ENCODE measurements at regions not wholly inside any gene's neighbourhood (a gene's known extent, or its start where the extent isn't known, plus 50 kb on each side); places are given as distances from the start of the nearest gene placed in this dataset.

DNA sequence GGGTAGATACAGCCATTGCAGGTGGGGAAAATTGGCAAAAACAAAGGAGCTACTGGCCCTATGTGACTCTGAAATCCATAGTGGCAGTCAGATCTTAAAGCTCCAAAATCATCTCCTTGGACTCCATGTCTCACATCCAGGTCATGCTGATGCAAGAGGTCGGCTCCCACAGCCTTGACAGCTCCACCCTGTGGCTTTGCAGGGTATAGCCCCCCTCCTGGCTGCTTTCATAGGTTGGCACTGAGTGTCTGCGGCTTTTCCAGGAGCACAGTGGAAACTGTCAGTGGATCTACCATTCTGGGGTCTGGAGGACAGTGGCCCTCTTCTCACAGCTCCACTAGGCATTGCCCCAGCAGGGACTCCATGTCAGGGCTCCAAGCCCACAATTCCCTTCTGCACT lies 1190.1 kb downstream of the CDH12 start:
- Histone ChIP-seq H3K36me3 (ENCODE audit: control insufficient read depth, insufficient read depth, low read length) (no peaks in the 10 kb centered on the region), H3K27me3 (ENCODE audit: control insufficient read depth, insufficient read depth, low read length) (no peaks in the 10 kb centered on the region), H3K4me3 (ENCODE audit: low read depth, low read length) (no peak overlapping the region)
- CTCF ChIA-PET: interaction anchor here (1.1 kb wide), 1 partner anchor 10 kb away, joined by 3 read pairs; no protein-coding TSS in a partner anchor
- DNase-seq (ENCODE audit: low read depth): no peak
- TF ChIP-seq CTCF (IDR thresholded peaks at IDR 0.05; ENCODE audit: insufficient read depth, low read depth, low read length): no peak
- POLR2A ChIA-PET: no interaction called here

- POLR2A ChIA-PET: no interaction called here
- H3K36me3 ChIP-seq (ENCODE audit: control insufficient read depth, insufficient read depth, low read length): no peaks in the 10 kb centered on the region
- no peak for DNase-seq (ENCODE audit: low read depth)
- H3K27me3 ChIP-seq (ENCODE audit: control insufficient read depth, insufficient read depth, low read length): no peaks in the 10 kb centered on the region
- CTCF ChIA-PET: no interaction called here
- TF ChIP-seq CTCF (IDR thresholded peaks at IDR 0.05; ENCODE audit: insufficient read depth, low read depth, low read length): no peak
- no peak overlapping the region for H3K4me3 ChIP-seq (ENCODE audit: low read depth, low read length)
Measured at GRCh38 chr5:21661184-21661583, 1192.0 kb downstream of the CDH12 start.

DNA sequence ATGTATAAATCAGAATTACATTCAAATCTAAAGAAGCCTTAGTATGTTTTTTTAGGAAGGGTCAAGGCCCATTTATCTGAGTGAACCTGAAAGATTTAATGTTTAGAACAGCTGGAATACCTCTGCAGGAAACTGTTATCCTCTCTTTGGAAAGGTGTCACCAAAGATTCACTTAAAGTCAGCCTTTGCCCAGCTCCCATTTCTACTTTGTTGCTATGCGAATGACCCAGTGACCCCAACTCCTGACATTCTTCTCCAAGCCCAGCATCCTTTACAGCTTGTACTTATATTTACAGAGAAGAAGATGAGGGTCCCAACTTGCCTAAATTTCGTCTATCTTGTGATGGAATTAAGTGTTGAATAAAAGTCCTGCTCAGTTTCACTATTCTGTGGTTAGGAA lies 1198.6 kb downstream of the CDH12 start:
- H3K36me3 ChIP-seq (ENCODE audit: control insufficient read depth, insufficient read depth, low read length): no peaks in the 10 kb centered on the region
- ChIA-PET CTCF (no interaction called here), POLR2A (no interaction called here)
- TF ChIP-seq CTCF (IDR thresholded peaks at IDR 0.05; ENCODE audit: insufficient read depth, low read depth, low read length): no peak
- H3K4me3 ChIP-seq (ENCODE audit: low read depth, low read length): no peak overlapping the region
- no peak for DNase-seq (ENCODE audit: low read depth)
- H3K27me3 ChIP-seq (ENCODE audit: control insufficient read depth, insufficient read depth, low read length): no peaks in the 10 kb centered on the region

GRCh38 chr5:21649969-21650368 lies 1203.2 kb downstream of the CDH12 start:
- DNase-seq (ENCODE audit: low read depth): no peak
- no peaks in the 10 kb centered on the region for H3K27me3 ChIP-seq (ENCODE audit: control insufficient read depth, insufficient read depth, low read length)
- H3K4me3 ChIP-seq (ENCODE audit: low read depth, low read length): no peak overlapping the region
- POLR2A ChIA-PET: no interaction called here
- TF ChIP-seq CTCF (IDR thresholded peaks at IDR 0.05; ENCODE audit: insufficient read depth, low read depth, low read length): no peak
- no peaks in the 10 kb centered on the region for H3K36me3 ChIP-seq (ENCODE audit: control insufficient read depth, insufficient read depth, low read length)
- CTCF ChIA-PET: no interaction called here

- no peak for DNase-seq (ENCODE audit: low read depth)
- no peak for TF ChIP-seq CTCF (IDR thresholded peaks at IDR 0.05; ENCODE audit: insufficient read depth, low read depth, low read length)
- POLR2A ChIA-PET: no interaction called here
- Histone ChIP-seq H3K36me3 (ENCODE audit: control insufficient read depth, insufficient read depth, low read length) (no peaks in the 10 kb centered on the region), H3K27me3 (ENCODE audit: control insufficient read depth, insufficient read depth, low read length) (no peaks in the 10 kb centered on the region), H3K4me3 (ENCODE audit: low read depth, low read length) (no peak overlapping the region)
- CTCF ChIA-PET: no interaction called here
Measured at GRCh38 chr5:21646469-21646868, 1206.7 kb downstream of the CDH12 start.

Data from BJ (cell line).